ENCODE measurements at regions not wholly inside any gene's neighbourhood (a gene's known extent, or its start where the extent isn't known, plus 50 kb on each side); places are given as distances from the start of the nearest gene placed in this dataset.
A peak's percentile ranks its signal among the peaks of the same experiment; 100 is the strongest.

DNA sequence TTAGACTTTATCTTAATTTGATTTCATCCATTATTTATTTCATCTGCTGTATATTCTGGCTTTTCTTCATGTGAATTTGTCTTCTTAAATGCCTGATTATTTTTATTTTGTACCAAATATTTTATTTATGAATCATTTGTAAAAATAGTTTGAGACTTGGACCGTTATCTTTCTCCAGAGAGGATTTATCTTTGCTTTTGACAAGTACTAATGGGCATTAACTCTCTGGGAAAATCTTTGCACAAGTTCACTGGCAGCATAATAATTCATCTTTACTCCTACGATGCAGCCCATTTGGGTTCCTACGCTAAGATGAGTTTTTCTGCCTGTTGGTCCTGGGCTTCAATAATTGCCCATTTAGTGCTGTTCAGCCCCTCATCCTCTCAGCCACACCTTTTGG lies 131.0 kb upstream of the RORB start:
- TF ChIP-seq, protein P1, sequence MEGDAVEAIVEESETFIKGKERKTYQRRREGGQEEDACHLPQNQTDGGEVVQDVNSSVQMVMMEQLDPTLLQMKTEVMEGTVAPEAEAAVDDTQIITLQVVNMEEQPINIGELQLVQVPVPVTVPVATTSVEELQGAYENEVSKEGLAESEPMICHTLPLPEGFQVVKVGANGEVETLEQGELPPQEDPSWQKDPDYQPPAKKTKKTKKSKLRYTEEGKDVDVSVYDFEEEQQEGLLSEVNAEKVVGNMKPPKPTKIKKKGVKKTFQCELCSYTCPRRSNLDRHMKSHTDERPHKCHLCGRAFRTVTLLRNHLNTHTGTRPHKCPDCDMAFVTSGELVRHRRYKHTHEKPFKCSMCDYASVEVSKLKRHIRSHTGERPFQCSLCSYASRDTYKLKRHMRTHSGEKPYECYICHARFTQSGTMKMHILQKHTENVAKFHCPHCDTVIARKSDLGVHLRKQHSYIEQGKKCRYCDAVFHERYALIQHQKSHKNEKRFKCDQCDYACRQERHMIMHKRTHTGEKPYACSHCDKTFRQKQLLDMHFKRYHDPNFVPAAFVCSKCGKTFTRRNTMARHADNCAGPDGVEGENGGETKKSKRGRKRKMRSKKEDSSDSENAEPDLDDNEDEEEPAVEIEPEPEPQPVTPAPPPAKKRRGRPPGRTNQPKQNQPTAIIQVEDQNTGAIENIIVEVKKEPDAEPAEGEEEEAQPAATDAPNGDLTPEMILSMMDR (conservative IDR thresholded peaks at IDR 0.05; ENCODE audit: control insufficient read depth, insufficient read depth, low read depth, low read length) = no peak
- no peak overlapping the region for H3K4me3 ChIP-seq (ENCODE audit: control insufficient read depth, low read depth, low read length)
- DNase-seq (ENCODE audit: low read depth) = no peak

DNA sequence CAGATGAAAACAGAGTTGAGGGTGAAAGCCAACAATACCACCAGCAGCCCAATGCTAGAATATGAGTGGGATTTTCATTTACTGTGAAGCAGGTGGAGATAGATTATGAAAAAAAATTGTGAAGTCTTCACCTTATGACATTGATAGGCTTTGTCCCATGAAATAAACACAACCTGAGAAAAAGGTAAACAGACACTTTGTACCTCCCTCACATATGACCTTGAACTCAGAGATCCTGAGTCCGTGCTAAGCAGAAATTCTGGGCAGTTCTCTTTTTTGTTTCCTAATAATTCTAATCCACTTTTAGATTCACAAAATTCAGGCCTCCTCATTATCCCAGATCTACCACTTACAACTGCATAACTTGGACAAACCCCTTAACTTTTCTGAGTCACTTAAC lies 127.3 kb upstream of the RORB start:
- DNase-seq (ENCODE audit: low read depth) = no peak
- TF ChIP-seq, protein P1 (conservative IDR thresholded peaks at IDR 0.05; ENCODE audit: control insufficient read depth, insufficient read depth, low read depth, low read length) = no peak
- no peak overlapping the region for H3K4me3 ChIP-seq (ENCODE audit: control insufficient read depth, low read depth, low read length)

DNA sequence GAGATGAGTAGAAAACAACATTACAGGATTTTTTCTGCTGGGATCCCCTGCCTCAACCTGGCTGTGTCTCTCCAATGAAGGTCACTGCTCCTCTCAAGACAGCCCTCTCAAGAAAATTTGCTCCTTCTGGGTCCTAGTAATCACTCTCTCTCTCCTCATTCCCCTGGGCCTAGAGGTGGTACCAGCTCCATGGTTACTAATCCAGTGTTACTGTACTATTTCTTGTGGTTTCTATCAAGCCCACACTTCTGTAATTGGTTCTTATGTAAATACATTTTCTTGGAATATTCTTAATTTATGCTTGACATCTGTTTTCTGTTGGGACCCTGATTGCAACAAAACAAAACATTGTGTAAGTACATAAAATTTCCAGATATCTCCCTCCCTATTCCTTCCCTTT lies 123.8 kb upstream of the RORB start:
- DNase-seq (ENCODE audit: low read depth) = no peak
- H3K4me3 ChIP-seq (ENCODE audit: control insufficient read depth, low read depth, low read length) = no peak overlapping the region
- TF ChIP-seq, protein P1 (conservative IDR thresholded peaks at IDR 0.05; ENCODE audit: control insufficient read depth, insufficient read depth, low read depth, low read length) = no peak

DNA sequence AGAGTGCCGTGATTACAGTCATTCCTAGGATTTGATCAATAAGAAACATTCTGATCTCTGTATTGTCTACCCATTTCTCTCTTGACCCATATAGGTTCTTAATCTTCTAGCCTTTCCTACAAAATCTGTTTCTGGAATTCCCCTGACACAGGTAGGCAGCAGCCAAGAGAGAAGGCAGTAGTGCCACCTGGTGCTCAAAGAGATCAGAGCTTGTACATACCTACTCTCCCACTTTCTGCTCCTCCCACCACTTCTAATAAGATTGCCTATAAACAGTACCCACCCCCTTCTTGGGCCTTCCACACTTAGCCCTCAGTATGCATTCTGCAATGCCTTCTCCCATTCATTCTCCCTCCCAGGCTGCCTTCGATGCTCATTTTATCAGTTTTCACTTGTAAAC lies 117.4 kb upstream of the RORB start:
- peak; percentile 19 for DNase-seq (ENCODE audit: low read depth)

DNA sequence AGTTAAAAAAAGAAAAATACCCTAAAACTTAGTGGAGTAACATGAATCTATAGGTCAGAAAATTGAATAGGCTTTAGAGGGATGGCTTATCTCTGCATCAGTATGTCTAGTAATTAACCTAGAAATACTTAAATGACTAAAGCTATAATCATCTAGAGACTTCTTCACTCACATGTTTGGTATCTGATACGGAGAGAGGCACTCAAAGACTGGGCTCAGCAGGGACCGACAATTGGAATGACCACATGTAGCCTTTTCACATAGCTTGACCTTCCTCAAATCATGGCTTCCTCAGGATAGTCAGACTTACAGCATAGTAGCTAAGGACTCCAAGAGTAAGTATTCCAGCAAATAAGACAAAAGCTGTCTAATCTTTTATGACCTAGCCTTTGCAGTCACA lies 105.3 kb upstream of the RORB start:
- TF ChIP-seq, protein P1 (conservative IDR thresholded peaks at IDR 0.05; ENCODE audit: control insufficient read depth, insufficient read depth, low read depth, low read length) = no peak
- H3K4me3 ChIP-seq (ENCODE audit: control insufficient read depth, low read depth, low read length) = no peak overlapping the region

More for the DNA sequence above, 117.4 kb upstream of the RORB start:
- no peak overlapping the region for H3K4me3 ChIP-seq (ENCODE audit: control insufficient read depth, low read depth, low read length)
- TF ChIP-seq, protein P1 (conservative IDR thresholded peaks at IDR 0.05; ENCODE audit: control insufficient read depth, insufficient read depth, low read depth, low read length) = peak; percentile 32

DNA sequence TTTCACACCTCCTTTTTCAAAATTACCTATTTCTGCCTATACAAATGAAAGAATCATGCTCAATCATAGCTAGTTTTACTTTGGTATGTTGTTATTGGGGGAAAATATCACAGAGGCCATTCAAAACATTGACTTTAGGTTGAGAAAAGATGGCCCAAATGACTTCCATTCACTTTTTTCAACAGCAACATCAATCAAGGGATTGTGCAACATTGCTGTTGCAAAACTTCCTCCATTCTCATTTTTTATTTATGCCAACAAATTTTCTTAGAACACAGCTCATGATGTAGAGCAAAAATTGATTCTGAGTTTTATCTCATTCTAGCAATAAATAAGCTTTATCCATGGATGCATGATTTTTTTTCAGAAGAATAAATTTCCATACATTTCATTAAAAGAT lies 93.6 kb upstream of the RORB start:
- TF ChIP-seq, protein P1 (conservative IDR thresholded peaks at IDR 0.05; ENCODE audit: control insufficient read depth, insufficient read depth, low read depth, low read length) = no peak
- DNase-seq (ENCODE audit: low read depth) = no peak
- H3K4me3 ChIP-seq (ENCODE audit: control insufficient read depth, low read depth, low read length) = no peak overlapping the region

More for the DNA sequence above, 105.3 kb upstream of the RORB start:
- no peak for DNase-seq (ENCODE audit: low read depth)

DNA sequence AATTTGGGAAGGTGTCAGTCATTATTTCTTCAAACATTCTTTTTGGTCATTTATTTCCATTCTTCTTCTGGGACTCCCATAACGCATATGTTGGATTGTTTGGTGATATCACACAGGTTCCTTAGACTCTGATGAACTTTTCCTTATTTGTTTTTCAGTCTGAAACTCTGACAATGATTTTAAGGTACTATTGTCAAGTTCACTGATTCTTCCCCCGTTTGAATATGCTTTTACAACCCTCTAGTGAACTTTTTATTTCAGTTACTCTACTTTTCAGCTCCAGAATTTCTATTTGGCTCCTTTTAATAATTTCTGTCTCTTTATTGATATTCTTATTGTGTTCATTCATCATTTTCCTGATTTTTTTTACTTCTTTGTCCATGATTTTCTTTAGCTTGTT lies 92.5 kb upstream of the RORB start:
- DNase-seq (ENCODE audit: low read depth) = no peak
- H3K4me3 ChIP-seq (ENCODE audit: control insufficient read depth, low read depth, low read length) = no peak overlapping the region
- TF ChIP-seq, protein P1 (conservative IDR thresholded peaks at IDR 0.05; ENCODE audit: control insufficient read depth, insufficient read depth, low read depth, low read length) = no peak
